Fibroblast of lung (primary cell): ENCODE measurements at regions not wholly inside any gene's neighbourhood (a gene's known extent, or its start where the extent isn't known, plus 50 kb on each side); places are given as distances from the start of the nearest gene placed in this dataset.
A peak's percentile ranks its signal among the peaks of the same experiment; 100 is the strongest.

ENCODE experiments used
- DNase-seq, 2 donors: peaks; one replicate each; pipeline versions ENCODE4 v3.0.0 to v3.0.0-alpha.2; 2010; ENCODE audit warnings: low read depth in 2 of 2
- H2AFZ ChIP-seq: 2 replicates; pipeline ENCODE4 v1.5.1; 2012; ENCODE audit warnings: low read length, control low read depth, inconsistent platforms
- H3K27ac ChIP-seq: 2 replicates; pipeline ENCODE4 v1.5.1; 2011; ENCODE audit warnings: low read length, control low read depth; ENCODE audit not compliant: insufficient read depth
- H3K27me3 ChIP-seq: 2 replicates; pipeline ENCODE4 v1.5.1; 2011; ENCODE audit warnings: mild to moderate bottlenecking, low read length; ENCODE audit not compliant: control insufficient read depth, insufficient read depth
- H3K36me3 ChIP-seq: 2 replicates; pipeline ENCODE4 v1.5.1; 2011; ENCODE audit warnings: low read length; ENCODE audit not compliant: control insufficient read depth, insufficient read depth
- H3K4me1 ChIP-seq: 2 replicates; pipeline ENCODE4 v1.5.1; 2011; ENCODE audit warnings: low read length; ENCODE audit not compliant: control insufficient read depth, insufficient read depth; ENCODE audit errors: extremely low read depth
- H3K4me2 ChIP-seq: 2 replicates; pipeline ENCODE4 v1.5.1; 2011; ENCODE audit warnings: low read length, control low read depth; ENCODE audit not compliant: insufficient read depth; ENCODE audit errors: extremely low read depth
- H3K4me3 ChIP-seq, 4 experiments: fragments of 200-600 bp in 1 of 4; sonication (generic) in 1 of 4; replicated peaks in 1 of 4; 2 replicates each; pipeline ENCODE4 v1.5.1; 2011 to 2016; ENCODE audit warnings: low read length in 4 of 4, low read depth in 3 of 4, mild to moderate bottlenecking in 3 of 4, control low read depth in 2 of 4, inconsistent platforms in 1 of 4, mixed read lengths in 1 of 4; ENCODE audit not compliant: insufficient read depth in 1 of 4; ENCODE audit errors: control extremely low read depth in 1 of 4
- H3K79me2 ChIP-seq: 2 replicates; pipeline ENCODE4 v1.5.1; 2012; ENCODE audit warnings: mild to moderate bottlenecking, low read length, inconsistent platforms; ENCODE audit not compliant: control insufficient read depth, insufficient read depth
- H3K9ac ChIP-seq: 2 replicates; pipeline ENCODE4 v1.5.1; 2011; ENCODE audit warnings: mild to moderate bottlenecking, low read length, control low read depth; ENCODE audit not compliant: insufficient read depth
- H3K9me3 ChIP-seq: 2 replicates; pipeline ENCODE4 v1.5.1; 2012; ENCODE audit warnings: low read depth, low read length; ENCODE audit not compliant: control insufficient read depth, insufficient read depth
- H4K20me1 ChIP-seq: 2 replicates; pipeline ENCODE4 v1.5.1; 2011; ENCODE audit warnings: low read length; ENCODE audit not compliant: control insufficient read depth, insufficient read depth; ENCODE audit errors: extremely low read depth
- EZH2 ChIP-seq: IDR thresholded peaks from 2 replicates; pipeline ENCODE4 v1.5.1; 2012; ENCODE audit warnings: low read length, control low read depth, mild to moderate bottlenecking; ENCODE audit errors: missing control alignments
- TF ChIP-seq, protein P1 (sequence below), 2 donors: IDR thresholded peaks in 1 of 2; conservative IDR thresholded peaks in 1 of 2; 1 replicate in 1 of 2; 2 replicates in 1 of 2; pipeline ENCODE4 v1.5.1; 2011 to 2012; ENCODE audit warnings: low read length in 2 of 2, control low read depth in 1 of 2, inconsistent platforms in 1 of 2, low read depth in 1 of 2, mild to moderate bottlenecking in 1 of 2

- no peak overlapping the region for H3K4me3 ChIP-seq
- TF ChIP-seq, protein P1, sequence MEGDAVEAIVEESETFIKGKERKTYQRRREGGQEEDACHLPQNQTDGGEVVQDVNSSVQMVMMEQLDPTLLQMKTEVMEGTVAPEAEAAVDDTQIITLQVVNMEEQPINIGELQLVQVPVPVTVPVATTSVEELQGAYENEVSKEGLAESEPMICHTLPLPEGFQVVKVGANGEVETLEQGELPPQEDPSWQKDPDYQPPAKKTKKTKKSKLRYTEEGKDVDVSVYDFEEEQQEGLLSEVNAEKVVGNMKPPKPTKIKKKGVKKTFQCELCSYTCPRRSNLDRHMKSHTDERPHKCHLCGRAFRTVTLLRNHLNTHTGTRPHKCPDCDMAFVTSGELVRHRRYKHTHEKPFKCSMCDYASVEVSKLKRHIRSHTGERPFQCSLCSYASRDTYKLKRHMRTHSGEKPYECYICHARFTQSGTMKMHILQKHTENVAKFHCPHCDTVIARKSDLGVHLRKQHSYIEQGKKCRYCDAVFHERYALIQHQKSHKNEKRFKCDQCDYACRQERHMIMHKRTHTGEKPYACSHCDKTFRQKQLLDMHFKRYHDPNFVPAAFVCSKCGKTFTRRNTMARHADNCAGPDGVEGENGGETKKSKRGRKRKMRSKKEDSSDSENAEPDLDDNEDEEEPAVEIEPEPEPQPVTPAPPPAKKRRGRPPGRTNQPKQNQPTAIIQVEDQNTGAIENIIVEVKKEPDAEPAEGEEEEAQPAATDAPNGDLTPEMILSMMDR (conservative IDR thresholded peaks at IDR 0.05 in 1 of 2, IDR thresholded peaks at IDR 0.05 in 1 of 2; ENCODE audit: low read depth in 1 of 2, low read length in 2 of 2) = no peak
- TF ChIP-seq EZH2 = no peak
- no peaks in the 10 kb centered on the region for H3K4me1 ChIP-seq
These were observed 186.7 kb downstream of the TMEM38B start for GRCh38 chr9:105881021-105881420.

DNA sequence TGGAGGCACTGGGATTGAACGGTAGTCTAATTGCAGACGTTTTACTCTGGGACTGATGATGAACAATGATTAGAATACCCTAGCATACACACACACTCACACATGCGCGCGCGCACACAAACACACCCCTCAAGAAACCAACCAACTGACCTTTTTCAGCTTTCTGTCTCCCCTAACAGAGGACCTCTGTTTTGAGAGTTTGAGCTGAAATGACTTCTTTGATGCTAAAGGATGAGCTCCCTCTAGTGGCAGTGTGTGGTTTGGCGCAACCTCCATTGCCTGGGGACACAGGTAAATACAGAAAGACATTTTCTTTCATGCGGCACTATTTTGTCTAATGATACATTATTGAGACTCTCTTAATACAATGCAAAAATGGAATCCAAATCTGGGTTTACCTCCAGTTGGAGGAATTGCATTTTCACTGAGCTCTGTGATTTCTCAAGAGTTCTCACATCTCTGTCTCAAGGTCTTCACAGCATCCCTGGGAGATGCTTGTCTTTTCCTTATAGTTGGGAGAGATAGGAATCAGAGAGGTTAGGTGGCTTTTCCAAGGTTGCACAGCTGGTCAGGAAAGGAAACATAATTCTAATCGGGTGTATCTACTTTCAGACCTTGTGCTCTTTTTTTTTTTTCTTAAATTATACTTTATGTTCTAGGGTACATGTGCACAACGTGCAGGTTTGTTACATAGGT lies 187.5 kb downstream of the TMEM38B start:
- Histone ChIP-seq H3K4me2 (no peak overlapping the region), H3K79me2 (no peaks in the 10 kb centered on the region), H3K36me3 (no peaks in the 10 kb centered on the region), H4K20me1 (no peaks in the 10 kb centered on the region), H3K27ac (no peak overlapping the region), H3K4me1 (no peaks in the 10 kb centered on the region), H3K9me3 (no peaks in the 10 kb centered on the region), H3K9ac (no peak overlapping the region), H3K27me3 (no peaks in the 10 kb centered on the region), H2AFZ (no peak overlapping the region), H3K4me3 (no peak overlapping the region)
- TF ChIP-seq EZH2 = no peak
- TF ChIP-seq, protein P1 (conservative IDR thresholded peaks at IDR 0.05 in 1 of 2, IDR thresholded peaks at IDR 0.05 in 1 of 2; ENCODE audit: low read depth in 1 of 2, low read length in 2 of 2) = peak; percentile 78 to 90
- DNase-seq = peak; percentile 34 to 50

More at GRCh38 chr9:105881021-105881420, 186.7 kb downstream of the TMEM38B start:
- H3K79me2 ChIP-seq = no peaks in the 10 kb centered on the region
- H3K9me3 ChIP-seq = no peaks in the 10 kb centered on the region
- no peak overlapping the region for H3K27ac ChIP-seq
- H3K36me3 ChIP-seq = no peaks in the 10 kb centered on the region
- DNase-seq = no peak
- no peak overlapping the region for H2AFZ ChIP-seq
- H3K27me3 ChIP-seq = no peaks in the 10 kb centered on the region
- no peaks in the 10 kb centered on the region for H4K20me1 ChIP-seq
- H3K4me2 ChIP-seq = no peak overlapping the region
- H3K9ac ChIP-seq = no peak overlapping the region

- H3K4me3 ChIP-seq = no peak overlapping the region
- H3K4me1 ChIP-seq = no peaks in the 10 kb centered on the region
- no peak overlapping the region for H3K4me2 ChIP-seq
- H3K27ac ChIP-seq = no peak overlapping the region
- no peaks in the 10 kb centered on the region for H3K79me2 ChIP-seq
- no peaks in the 10 kb centered on the region for H3K36me3 ChIP-seq
- TF ChIP-seq, protein P1 (conservative IDR thresholded peaks at IDR 0.05 in 1 of 2, IDR thresholded peaks at IDR 0.05 in 1 of 2; ENCODE audit: low read depth in 1 of 2, low read length in 2 of 2) = no peak
- TF ChIP-seq EZH2 = no peak
- H3K9ac ChIP-seq = no peak overlapping the region
- no peaks in the 10 kb centered on the region for H3K27me3 ChIP-seq
- no peaks in the 10 kb centered on the region for H4K20me1 ChIP-seq
- no peak overlapping the region for H2AFZ ChIP-seq
- no peak for DNase-seq
- H3K9me3 ChIP-seq = no peaks in the 10 kb centered on the region
These were observed 189.5 kb downstream of the TMEM38B start for GRCh38 chr9:105883847-105884246.
